ENCODE measurements at regions not wholly inside any gene's neighbourhood (a gene's known extent, or its start where the extent isn't known, plus 50 kb on each side); places are given as distances from the start of the nearest gene placed in this dataset.
A peak's percentile ranks its signal among the peaks of the same experiment; 100 is the strongest.
"Not testable (repeated sequence)": the region's sequence is repeated elsewhere in the genome, so short reads cannot be mapped to it uniquely, and the experiment has no call there.

DNA sequence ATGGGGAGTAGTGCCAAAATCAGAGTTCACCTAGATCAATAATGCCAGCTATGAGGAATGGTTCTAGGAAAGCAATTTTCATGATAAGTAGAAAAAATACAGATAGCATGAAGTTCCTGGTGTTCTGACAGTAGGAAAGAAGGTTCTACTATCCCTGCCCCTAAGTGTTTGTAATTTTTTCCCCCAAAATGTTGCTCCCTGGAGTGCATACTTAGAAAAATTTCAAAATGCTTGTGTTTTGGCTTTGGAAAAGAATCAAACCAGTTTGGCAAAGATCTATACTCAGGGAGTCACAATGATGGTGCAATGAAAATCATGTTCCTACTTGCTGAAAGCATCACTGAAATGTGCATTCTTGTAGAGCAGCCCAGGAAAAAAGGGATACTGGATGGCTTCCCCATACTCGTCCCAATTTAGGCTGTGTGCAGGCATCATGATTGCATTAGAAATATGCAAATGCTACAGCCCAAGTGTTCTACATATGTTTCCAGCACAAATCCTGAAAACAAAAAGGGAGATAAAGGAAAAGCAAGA, 74.7 kb downstream of the LPAR4 start:
- DNase-seq (ENCODE audit: low read depth) = no peak

DNA sequence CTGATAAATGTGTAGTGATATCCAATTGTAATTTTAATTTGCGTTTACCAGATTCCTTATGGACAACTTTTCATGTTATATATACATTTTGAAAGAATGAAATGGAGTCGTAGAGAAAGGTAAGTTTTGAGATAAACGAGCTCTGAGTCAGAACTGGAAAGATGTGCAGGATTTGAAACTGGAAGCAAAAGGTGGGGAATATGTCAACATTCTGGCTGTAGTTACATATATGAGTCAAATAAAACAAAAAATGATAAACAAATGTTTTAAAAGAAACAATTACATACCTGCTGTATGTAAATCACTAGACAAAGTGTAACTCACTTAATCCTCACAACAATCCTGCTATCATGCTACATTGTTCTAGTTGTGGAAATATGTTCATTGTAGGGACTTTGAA, 84.0 kb downstream of the LPAR4 start:
- no peak for DNase-seq (ENCODE audit: low read depth)

DNA sequence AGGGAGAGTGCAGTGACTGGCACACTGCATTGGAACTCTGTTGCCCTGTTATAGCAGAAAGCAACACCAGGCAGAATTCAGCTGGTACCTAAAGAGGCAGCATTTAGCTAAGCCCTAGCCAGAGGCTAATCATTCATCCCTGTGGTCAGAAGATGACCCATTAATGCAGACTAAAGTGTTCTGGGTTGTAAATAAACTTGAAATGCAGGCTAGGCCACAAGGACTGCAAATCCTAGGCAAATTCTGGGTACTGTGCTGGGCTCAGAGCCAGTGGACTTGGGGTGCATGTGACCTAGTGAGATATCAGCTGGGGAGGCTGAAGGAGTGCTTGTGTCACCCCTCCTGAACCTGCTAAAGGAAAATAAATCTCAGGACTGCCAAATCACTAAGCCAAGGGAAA, 91.2 kb downstream of the LPAR4 start:
- no peak for DNase-seq (ENCODE audit: low read depth)

DNA sequence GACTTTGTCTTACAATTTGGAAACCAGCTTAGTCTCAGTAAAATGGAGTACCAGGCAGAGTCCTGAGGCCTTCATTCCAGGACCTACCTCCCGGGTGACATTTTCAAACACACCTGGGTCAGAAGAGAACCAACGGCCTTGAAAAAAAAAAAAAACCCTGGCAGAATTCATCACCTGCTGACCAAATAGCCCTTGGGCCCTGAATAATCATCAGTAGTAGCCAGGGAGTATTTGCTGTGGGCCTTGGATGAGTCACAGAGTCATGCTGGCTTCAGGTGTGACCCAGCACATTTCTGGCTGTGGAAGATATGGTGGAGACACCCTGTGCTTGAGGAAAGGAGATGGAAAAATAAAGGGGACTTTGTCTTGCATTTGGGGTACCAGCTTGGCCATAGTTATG, 92.2 kb downstream of the LPAR4 start:
- DNase-seq (ENCODE audit: low read depth) = no peak

DNA sequence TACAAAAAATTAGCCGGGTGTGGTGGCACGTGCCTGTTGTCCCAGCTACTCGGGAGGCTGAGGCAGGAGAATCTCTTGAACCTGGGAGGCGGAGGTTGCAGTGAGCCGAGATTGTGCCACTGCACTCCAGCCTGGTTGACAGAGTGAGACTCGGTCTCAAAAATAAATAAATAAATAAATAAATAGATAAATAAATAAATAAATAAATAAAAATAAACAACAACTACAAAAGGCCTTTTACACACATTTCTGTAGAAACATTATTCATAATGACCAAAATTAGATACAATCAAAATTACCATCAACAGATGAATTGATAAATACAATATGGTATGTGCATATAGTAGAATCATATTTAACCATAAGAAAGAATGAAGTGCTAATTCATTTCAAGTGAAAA, 96.7 kb downstream of the LPAR4 start:
- DNase-seq (ENCODE audit: low read depth) = not testable (repeated sequence)

DNA sequence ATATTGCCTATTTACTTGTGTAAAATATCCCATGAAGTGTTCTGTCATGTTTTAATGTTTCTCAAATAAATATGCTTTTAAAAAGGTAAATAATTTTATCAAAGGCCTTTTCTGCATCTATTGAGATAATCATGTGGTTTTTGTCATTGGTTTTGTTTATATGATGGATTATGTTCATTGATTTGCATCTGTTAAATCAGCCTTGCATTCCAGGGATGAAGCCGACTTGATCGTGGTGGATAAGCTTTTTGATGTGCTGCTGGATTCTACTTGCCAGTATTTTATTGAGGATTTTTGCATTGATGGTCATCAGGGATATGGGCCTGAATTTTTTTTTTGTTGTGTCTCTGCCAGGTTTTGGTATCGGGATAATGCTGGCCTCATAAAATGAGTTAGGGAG, 63.9 kb upstream of the P2RY10 start:
- DNase-seq (ENCODE audit: low read depth) = not testable (repeated sequence)

DNA sequence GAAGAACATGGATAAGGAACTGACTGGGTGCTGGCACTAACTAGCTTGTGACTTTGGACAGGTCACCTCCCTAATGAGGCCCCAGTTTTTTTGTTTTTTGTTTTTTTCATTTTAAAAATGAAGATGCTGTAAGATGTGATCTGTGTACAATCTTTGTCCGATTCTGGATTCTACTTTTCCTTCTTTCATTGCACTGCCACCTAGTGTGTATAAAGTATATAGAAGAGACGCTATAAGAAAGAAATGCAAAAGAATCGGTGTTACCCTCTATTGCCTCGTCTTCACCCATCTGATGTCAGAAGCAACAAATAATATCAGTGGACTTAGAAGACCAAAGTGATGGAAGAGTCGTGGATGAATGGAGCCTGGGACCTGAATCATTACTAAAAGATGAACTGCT, 58.6 kb upstream of the P2RY10 start:
- DNase-seq (ENCODE audit: low read depth) = peak; percentile 51

Data from myocyte (in vitro differentiated cells).